HG03045 (cell line): ENCODE measurements at regions not wholly inside any gene's neighbourhood (a gene's known extent, or its start where the extent isn't known, plus 50 kb on each side); places are given as distances from the start of the nearest gene placed in this dataset.
"Not testable (repeated sequence)": the region's sequence is repeated elsewhere in the genome, so short reads cannot be mapped to it uniquely, and the experiment has no call there.

Experiments used
- ATAC-seq: cut with Tn5 transposase; IDR thresholded peaks from one replicate; pipeline ENCODE4 v1.9.1; 2021; ENCODE audit warnings: mild to moderate bottlenecking, moderate library complexity; ENCODE audit not compliant: unreplicated experiment

GRCh38 chr20:29516847-29517246, 1740.6 kb upstream of the DEFB115 start:
- ATAC-seq, result not testable (repeated sequence)

GRCh38 chr20:29519610-29520241, 1737.7 kb upstream of the DEFB115 start:
- not testable (repeated sequence) for ATAC-seq

GRCh38 chr20:29533566-29534177, 1723.8 kb upstream of the DEFB115 start:
- ATAC-seq, result not testable (repeated sequence)

GRCh38 chr20:29566901-29567635, 1690.4 kb upstream of the DEFB115 start:
- not testable (repeated sequence) for ATAC-seq

DNA sequence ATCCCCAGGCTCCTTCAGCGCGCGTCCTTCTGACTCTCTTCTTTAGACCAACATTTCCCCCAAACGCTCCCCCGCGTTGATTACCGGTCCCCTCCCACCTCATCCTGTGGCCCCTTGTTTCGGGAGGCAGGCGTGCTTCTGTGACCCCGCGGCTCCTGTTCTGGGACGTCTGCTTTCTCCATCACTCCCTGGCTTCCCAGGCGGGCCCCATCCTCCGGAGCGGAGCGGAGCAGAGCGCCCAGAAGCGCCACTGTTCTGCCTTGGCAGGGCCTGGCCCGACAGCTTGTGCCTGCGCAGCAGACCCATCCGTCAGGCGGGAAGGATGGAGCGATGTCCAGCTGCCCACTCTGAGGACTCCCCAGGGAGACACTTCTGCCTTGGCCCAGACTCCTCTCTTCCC, 1689.8 kb upstream of the DEFB115 start:
- not testable (repeated sequence) for ATAC-seq

- not testable (repeated sequence) for ATAC-seq
These were observed 1687.3 kb upstream of the DEFB115 start for GRCh38 chr20:29570126-29570525.

GRCh38 chr20:29589530-29589929, 1667.9 kb upstream of the DEFB115 start:
- ATAC-seq, result not testable (repeated sequence)

- not testable (repeated sequence) for ATAC-seq
These were observed 1653.3 kb upstream of the DEFB115 start for GRCh38 chr20:29604163-29604562.

GRCh38 chr20:29606171-29606570, 1651.3 kb upstream of the DEFB115 start:
- ATAC-seq, result not testable (repeated sequence)

- ATAC-seq, result not testable (repeated sequence)
These were observed 1628.1 kb upstream of the DEFB115 start for GRCh38 chr20:29629395-29629794.
